DMS53 treated with DMSO at 0.1 percent for 48 hours (cell line): ENCODE measurements at regions not wholly inside any gene's neighbourhood (a gene's known extent, or its start where the extent isn't known, plus 50 kb on each side); places are given as distances from the start of the nearest gene placed in this dataset.
"Not testable (repeated sequence)": the region's sequence is repeated elsewhere in the genome, so short reads cannot be mapped to it uniquely, and the experiment has no call there.

Experiments used
- DNase-seq: peaks from one replicate; lab custom pipeline; 2025; ENCODE audit not compliant: unreplicated experiment; lab: John Stamatoyannopoulos, UW

DNA sequence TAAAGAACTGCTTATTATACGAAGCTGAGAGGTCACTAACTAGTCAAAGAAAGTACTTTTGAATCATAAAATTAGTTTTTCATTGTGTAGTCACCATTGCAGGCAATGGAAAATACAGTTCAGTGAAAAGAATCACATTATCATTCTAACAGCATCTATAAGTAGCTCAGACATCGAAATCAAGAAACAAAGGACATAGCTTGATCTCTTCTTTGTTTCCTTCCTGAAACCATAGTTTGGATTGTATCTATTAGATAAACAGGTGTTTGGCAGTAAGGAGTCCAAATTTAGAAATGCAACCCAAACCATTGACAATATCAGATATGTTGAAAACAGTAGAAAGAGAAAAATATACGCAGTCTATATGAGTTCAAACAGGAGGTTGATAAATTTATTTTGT, 697.3 kb downstream of the TFAP2A start:
- no peak for DNase-seq

DNA sequence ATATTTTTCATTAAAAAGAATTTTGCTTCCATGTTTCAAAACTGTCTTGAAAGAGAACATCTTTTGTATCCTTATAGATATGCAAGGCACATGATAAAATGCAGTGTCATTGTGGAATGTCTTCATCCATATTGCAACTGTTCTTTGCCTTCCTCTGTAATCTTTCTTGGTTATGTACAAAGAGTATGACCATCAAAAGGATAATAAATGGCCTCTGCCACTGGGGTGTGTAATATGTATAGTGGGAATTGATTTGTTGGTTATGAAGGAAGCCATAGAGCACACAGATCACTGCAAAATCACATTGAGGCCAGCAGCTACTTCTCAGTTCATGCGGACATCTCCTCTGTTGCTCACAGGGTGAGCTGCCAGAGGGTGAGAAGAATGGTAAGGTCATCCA, 703.5 kb downstream of the TFAP2A start:
- no peak for DNase-seq

DNA sequence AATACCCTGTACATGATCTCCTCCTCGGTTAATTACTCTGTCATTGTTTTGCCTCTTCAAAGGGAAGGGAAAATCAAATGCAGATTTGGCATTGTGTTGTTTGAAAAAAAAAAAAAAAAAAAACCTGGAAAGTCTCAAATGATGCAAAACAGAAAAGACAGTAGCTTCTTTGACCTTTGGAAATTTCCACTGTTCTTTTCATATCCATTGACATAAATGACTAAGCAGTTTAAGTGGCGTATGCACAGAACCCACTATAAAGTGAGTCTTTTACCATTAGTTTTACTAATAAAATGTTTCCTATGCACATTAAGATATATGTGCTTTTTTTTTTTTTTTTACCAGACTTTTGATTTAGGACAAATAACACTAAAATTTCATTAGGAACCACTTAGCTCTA, 704.3 kb downstream of the TFAP2A start:
- DNase-seq, result no peak

DNA sequence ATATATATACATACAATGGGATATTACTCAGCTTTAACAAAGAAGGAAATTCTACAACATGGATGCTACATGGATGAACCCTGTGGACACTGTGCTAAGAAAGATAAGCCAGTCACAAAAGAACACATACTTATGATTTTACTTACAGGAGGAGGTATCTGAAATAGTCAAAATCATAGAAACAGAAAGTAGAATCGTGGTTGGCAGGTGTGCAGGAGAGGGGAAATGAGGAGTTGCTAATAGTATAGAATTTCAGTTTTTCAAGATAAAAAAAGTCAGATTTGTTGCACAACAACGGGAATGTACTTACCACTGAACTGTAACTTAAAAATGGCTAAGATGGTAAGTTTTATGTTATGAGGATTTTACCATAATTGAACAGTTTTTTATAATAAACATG, 706.3 kb downstream of the TFAP2A start:
- DNase-seq, result no peak

DNA sequence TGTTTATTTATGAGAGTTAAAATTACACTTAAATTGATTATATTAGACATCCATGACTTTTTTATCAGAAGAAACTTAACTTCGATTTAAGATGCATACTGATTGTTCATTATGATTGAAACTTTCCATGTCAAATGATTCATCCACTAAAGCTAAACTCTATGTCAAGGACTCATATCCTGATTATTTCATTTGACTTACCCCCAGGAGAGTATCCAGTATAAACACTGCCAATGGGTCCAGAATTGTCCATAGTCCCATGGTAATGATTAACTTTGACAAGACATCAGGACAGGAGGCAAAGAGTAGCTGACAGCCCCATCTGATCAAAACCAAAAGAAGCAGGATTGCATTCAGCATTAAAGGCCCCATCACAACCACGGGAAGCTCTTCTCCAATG, 709.9 kb downstream of the TFAP2A start:
- no peak for DNase-seq

DNA sequence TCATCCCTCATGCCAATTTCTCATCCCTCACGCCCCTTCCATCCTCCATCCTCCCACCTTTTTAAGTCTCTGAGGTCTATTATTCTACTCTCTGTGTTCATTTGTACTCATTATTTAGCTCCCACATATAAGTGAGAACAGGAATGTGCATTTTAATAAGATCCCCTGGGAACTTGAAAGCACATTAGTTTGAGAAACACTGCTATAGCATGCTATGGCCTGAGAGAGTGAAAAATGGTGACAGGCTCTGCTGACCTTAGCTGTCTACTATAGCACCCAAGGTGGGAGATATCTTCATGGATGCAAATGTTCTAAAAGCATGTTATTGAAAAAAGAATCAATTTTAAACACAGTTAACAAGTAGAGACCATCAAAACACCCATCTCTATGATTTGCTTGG, 712.0 kb downstream of the TFAP2A start:
- no peak for DNase-seq

DNA sequence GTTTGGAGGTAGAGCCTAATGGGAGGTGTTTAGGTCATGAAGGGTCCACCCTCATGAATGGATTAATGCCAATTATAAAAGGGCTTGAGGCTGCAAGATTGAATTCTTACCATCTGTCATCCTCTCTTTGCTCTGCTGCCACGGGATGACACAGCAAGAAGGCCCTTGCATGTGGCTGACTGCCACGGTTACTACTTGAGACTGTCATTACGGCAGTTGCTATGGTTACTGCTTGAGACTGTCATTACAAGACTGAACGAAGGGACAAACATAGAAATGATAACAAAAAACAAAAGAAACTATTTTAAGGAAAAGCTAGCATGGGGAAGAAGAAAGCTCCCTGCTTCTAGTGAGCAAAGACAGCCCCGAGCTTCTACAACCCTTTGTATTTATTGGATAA, 715.0 kb downstream of the TFAP2A start:
- no peak for DNase-seq

DNA sequence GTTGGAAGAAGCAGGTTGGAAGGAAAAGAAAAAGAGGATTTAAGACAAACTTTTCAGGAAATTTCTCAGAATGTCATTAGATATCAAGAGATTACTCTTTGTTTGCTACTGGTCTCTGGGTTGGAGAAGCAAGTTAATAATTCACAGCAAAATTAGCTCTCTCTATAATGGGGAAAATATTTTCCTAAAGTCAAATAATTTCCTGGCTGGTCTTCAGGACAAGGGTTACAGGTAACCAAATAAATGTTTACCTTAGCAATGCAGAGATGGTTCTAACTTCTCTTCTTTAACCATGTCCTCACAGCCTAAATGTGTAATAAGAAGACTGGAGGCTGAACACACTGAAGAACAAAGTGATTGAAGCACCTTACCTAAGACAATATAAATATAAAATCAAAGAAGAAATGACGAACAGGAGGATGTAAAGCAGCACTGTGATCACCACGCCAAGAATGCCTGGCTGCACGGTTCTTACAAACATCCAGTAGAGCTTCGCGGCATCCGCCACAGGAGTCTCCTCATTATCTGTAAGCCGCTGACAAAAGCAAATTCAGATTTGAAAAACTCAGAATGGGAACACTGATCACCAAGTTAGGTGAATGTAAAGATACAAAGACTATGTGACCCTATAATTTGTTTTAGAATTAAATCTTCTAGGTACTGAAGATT, 717.5 kb downstream of the TFAP2A start:
- DNase-seq, result no peak

DNA sequence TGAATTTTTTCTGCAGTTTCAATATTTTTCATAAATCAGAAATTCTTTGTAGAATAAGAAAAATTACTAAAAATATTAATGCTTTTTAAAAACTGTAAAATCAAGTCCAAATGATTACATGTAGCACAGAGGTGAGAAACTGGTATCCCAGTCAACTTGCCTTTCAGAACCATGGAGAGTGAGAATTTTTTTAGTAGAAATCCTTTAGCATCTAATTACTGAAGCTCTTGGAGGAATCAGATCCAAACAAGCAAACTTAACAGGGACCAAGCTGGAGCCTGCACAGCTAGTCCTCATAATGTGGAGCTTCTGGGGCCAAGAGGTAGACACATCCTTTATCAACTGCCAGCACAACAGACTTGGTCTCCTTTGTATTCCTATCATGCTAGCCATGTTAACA, 724.5 kb downstream of the TFAP2A start:
- no peak for DNase-seq

DNA sequence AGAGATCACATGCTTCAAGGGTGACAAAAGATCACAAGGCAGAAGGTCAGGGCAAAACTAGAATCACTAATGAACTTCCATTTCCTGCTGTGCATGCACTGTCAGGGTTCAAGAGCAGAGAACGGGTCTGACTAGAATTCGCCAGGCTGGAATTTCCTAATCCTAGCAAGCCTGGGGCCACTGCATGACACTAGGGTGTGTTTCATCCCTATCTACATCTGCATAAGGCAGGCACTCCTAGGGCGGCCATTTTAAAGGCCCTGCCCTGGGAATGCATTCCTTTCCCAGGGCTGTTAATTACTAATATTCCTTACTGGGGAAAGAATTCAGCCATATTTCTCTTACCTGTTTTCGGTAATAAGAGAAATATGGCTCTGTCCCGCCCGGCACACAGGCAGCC, 734.1 kb downstream of the TFAP2A start:
- DNase-seq, result not testable (repeated sequence)

DNA sequence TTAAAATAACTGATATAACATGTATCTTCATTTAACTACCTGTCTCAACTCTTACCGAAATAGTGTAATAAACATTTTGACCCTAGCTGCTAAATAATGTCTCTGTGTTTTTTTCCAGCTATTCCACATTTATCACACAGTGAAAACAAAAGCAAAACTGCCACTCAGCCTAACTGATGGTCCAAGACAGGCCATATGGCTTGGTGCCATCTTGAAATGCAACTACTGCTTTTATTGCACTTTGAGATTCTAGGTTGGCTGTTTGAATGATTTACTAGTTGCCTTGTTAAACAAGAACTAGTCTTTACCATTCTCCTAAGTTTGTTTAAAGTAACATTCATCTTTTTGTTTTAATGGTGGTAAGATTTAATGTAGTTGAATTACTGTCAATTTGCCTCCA, 739.8 kb downstream of the TFAP2A start:
- no peak for DNase-seq

DNA sequence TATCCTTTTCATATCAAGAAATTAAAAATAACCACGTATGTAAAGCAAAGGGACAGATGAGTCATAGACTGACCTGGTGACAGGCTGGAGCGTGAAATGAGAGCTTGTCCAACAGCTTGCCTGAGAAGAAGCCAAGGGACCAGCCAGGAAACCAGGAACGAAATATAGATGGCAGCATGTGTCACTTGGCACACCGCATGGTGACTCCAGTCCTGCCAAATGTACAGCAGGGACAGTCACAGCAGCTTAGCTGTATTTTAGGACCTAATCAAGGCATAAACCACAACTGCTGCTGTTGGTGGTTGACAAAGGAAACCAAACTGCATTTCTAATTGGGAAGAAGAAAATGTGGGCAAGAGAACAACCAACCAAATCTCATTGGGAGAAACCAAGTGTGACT, 755.0 kb downstream of the TFAP2A start:
- no peak for DNase-seq

DNA sequence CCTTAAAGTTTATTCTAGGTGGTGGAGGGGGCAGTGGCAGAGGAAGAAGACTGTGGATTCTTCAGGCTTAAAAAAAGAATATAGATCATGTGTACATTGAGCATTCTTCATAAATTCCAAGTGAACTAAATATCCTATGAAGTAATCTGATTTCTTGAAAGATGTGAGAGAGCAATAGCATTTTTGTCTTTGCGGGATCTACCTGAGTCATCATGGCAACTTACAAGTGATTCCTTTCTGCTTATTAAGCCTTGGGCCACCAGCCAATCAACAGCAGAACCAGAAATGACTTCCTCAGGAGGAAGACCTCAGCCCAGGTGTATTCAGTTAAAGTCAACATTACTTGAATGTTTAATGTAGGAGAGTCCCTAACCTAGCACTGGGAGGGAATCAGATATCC, 756.9 kb downstream of the TFAP2A start:
- no peak for DNase-seq

DNA sequence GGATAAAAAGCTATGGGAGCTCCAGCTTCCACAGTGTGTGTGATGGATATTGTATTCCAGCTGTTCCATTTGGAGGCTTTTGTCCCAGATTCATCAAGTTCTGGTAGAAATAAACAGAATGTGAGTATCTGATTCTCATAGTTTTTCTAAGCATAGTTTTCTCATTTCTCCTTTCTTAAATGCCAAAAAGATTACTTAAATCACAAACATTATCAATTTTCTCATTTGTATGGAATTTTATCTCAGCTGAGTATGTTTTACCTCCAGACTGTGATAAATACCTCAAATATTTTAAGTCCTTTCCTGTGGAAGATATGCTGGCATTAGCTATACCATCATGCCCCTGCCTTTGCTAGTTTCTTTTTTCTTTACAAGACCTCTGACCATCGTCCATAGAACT, 767.3 kb downstream of the TFAP2A start:
- DNase-seq, result no peak

DNA sequence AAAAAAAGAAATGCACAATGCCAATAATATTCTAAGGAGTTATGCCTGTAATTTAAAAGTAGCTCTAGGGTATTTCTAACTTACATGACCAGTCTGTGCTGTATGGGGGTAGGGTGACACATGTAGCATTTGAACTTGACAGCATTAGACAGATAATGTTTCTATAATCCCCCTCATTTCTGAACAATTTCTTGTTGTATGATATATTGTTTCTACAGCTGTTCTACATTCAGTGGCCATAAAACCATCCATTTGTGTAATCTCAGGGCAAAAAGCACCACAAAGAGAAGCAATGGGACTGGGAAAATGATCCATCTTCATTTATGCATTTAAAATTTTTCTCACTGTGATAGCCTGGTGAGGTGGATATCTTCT, 767.8 kb downstream of the TFAP2A start:
- no peak for DNase-seq

DNA sequence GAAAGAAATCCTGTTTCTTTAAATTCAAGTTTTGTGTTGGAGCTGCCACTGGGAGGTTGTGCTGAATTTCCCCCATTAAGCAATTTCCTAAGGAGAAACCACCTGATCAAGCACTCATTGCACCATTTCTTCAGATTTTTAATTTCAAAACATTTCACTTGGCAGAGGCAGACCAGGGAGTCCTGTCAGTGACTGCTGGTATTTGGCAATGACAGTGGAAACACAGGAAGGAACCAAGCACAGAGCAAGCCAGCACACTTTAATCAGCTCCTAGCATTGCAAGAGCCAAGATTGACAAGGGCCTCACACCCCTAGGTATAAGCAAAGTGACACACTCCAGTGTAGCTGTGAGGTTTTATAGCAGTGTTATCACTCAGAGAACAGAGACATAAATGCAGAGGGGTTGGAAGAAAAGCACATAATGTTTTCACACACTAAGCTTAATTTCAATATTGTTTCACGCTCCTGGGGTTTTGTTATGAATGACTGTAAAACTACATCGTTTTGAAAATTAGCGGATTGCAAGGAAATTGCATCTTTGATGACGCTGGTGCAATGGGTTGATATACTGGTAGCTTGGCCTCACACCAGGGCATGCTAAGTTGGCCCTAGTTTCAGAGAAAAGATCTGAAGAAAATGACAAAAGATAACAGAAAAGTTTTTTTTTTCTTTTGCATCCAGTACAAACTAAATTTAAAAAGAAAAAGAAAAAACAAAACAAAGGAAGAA, 768.4 kb downstream of the TFAP2A start:
- no peak for DNase-seq

DNA sequence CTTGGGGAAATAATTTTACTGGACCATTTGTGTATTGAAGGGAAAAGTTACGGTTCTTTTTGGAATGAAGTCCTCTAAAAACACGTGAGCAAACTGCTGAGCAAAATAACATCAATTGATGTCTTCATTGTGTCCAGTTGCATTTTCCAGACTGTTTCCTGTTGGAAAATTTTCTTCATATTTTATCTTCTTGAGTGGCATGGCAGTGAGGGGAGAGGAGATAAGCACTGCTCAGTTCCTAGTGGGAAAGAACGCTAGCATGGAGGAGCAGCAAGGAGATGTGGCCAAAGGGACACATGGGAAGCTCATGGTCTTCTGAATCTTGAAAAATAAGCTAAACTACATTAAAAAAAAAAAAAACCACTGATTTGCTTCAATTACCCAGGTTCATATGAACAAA, 776.0 kb downstream of the TFAP2A start:
- DNase-seq, result no peak

DNA sequence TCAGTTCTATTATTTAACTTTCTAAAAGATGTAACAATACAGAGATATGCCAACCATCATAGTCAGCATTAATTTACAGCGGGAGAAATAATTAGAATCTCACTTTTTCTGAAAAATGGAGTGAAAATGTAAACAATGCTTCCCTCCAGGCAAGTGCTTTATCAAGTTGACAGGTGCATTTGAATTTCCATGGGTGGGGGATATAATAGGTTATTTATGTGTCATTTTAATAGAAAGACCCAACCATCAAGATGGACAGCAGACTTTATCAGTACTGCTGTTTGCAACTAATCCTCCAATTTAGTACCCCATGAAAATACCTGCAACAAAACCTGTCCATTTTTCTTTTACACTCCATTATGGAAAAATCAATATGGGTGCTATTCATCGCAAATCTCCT, 780.1 kb downstream of the TFAP2A start:
- no peak for DNase-seq

DNA sequence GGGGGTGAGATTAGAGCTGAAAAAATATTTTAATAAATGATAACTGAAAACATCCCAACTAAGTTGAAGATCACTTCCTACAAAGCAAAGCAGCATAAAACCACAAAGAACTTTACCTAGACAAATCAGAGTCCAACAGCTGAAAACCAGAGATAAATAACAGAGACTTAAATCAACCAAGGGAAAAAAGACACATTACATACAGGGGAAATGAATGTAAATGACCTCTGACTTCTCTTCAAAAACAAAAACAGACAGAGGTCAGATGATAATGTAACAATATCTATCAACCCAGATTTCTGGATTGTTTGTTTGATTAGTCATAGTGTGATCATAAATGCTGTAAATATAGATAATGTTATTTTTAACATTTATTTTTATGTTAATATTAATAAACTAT, 782.8 kb downstream of the TFAP2A start:
- DNase-seq, result no peak

DNA sequence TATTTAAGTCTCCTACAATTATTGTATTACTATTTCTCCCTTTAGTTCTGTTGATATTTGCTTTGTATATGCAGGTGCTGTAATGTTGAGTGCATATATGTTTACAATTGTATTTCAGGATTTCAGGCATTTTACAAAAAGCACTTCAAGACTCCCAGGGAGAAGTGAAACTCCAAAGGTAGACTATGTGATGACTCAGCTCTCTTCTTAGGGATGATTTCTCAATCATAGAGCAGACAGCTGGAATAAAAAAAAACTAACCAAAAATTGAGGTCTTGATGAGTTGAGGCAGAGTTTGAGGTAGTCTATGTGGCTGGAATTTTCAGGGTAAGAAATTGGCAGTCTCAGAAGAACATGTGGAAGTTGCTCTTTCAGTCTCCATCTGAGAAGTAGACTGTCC, 786.1 kb downstream of the TFAP2A start:
- no peak for DNase-seq

DNA sequence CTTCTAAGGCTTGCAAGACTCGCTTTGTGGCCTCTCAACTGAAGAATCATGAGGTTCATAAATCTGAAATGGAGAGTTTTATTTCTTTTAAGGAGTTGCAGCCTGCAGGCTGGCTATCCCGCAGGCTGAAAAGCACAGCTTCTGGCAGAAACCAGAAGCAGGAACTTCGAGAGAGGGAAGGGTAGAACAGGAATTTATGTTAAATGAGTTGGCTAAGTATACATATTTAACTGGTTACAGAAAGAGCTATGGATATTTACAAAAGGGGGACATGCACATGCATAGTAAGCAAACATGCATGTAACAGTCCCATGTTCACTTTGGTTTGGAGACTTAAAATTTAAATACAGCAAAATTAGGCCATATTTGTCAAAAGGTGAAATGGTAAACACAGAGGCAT, 787.0 kb downstream of the TFAP2A start:
- DNase-seq, result no peak

DNA sequence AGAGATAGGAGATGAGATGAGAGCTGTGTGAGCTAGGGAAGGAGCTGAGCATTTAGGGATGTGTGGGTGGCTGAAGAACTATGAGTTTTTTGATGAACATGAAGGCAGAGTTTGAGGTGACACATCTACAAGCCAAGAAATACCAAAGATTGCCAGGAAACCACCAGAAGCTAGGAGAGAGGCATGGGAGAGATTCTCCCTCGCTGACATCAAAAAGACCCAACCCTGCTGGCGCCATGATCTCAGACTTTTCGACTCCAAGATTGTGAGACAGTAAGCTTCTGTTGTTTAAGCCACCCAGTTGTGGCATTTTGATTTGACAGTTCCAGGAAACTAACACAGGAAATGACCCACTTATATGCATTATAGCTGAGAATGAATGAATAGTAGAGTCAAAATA, 790.9 kb downstream of the TFAP2A start:
- no peak for DNase-seq

DNA sequence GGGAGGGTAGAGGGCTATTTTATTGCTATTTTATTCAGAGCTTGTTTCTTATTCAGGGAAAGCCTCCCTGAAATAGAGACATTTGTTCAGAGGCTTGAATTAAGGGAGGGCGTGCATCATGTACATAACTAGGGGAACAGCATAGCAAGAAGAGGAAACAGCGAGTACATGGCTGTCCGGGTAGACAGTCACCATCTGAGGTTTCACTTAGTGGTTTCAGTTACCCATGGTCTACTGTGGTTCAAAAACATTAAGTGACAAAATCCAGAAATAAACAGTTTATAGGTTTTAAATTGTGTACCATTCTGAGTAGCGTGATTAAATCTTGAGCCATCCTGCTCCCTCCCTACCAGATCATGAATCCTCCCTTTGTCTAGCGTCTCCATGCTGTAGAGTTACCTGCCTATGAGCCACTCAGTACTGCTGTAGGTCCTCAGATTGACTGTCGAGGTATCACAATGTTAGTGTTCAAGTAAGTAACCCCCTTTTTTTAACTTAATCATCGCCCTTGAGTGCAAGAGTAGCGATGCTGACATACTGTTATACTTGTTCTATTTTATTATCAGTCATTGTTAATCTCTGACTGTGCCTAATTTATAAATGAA, 791.5 kb downstream of the TFAP2A start:
- DNase-seq, result no peak
